Ectodermal cell (in vitro differentiated cells): ENCODE measurements at regions not wholly inside any gene's neighbourhood (a gene's known extent, or its start where the extent isn't known, plus 50 kb on each side); places are given as distances from the start of the nearest gene placed in this dataset.

Experiments
- H3K27ac ChIP-seq: 2 replicates; pipeline ENCODE4 v1.7.0; 2013; ENCODE audit warnings: mild to moderate bottlenecking, low read depth, low read length; ENCODE audit not compliant: insufficient read depth, poor library complexity, severe bottlenecking
- H3K27me3 ChIP-seq: 2 replicates; pipeline ENCODE4 v1.7.0; 2013; ENCODE audit warnings: mild to moderate bottlenecking, low read length; ENCODE audit not compliant: insufficient read depth, control insufficient read depth, poor library complexity, severe bottlenecking
- H3K36me3 ChIP-seq: one replicate; pipeline ENCODE4 v1.7.0; 2013; ENCODE audit warnings: low read length; ENCODE audit not compliant: control insufficient read depth, insufficient read depth
- H3K4me1 ChIP-seq: one replicate; pipeline ENCODE4 v1.7.0; 2013; ENCODE audit warnings: low read length; ENCODE audit not compliant: control insufficient read depth, insufficient read depth
- H3K4me3 ChIP-seq: 2 replicates; pipeline ENCODE4 v1.7.0; 2013; ENCODE audit warnings: low read depth, low read length, control low read depth; ENCODE audit not compliant: insufficient read depth
- H3K9me3 ChIP-seq: 2 replicates; pipeline ENCODE4 v1.7.0; 2013; ENCODE audit warnings: mild to moderate bottlenecking, low read length, moderate library complexity; ENCODE audit not compliant: control insufficient read depth
- WGBS, 2 experiments: methylation state at CpG; one replicate each; pipeline ENCODE4 v1.1.7; 2013; ENCODE audit warnings: missing lambda C conversion rate in 2 of 2; 5-methylcytosine and 5-hydroxymethylcytosine counted together

GRCh38 chr5:18213666-18214065, 579.4 kb downstream of the TAF11L14 start:
- 94 to 96% methylated on average over 4 of the region's 4 CpGs for WGBS, 2 experiments
- Histone ChIP-seq H3K4me3 (no peak overlapping the region), H3K4me1 (no peaks in the 10 kb centered on the region), H3K27ac (no peak overlapping the region), H3K9me3 (no peaks in the 10 kb centered on the region), H3K36me3 (no peaks in the 10 kb centered on the region), H3K27me3 (no peaks in the 10 kb centered on the region)

- no peak overlapping the region for H3K27ac ChIP-seq
- WGBS, 2 experiments = 85 to 95% methylated on average over 1 of the region's 1 CpG
- H3K4me3 ChIP-seq = no peak overlapping the region
- no peaks in the 10 kb centered on the region for H3K4me1 ChIP-seq
- H3K9me3 ChIP-seq = no peaks in the 10 kb centered on the region
- no peaks in the 10 kb centered on the region for H3K27me3 ChIP-seq
- H3K36me3 ChIP-seq = no peaks in the 10 kb centered on the region
Observed at GRCh38 chr5:18216016-18216415, 581.8 kb downstream of the TAF11L14 start.

GRCh38 chr5:18216729-18217128, 582.5 kb downstream of the TAF11L14 start:
- WGBS, 2 experiments = 95 to 96% methylated on average over 3 of the region's 3 CpGs

GRCh38 chr5:18219241-18219640, 585.0 kb downstream of the TAF11L14 start:
- H3K4me1 ChIP-seq = no peaks in the 10 kb centered on the region
- no peak overlapping the region for H3K27ac ChIP-seq
- no peaks in the 10 kb centered on the region for H3K9me3 ChIP-seq
- H3K4me3 ChIP-seq = no peak overlapping the region
- H3K36me3 ChIP-seq = no peaks in the 10 kb centered on the region
- no CpG with 5 or more reads among the region's 1 CpG for WGBS, 2 experiments
- H3K27me3 ChIP-seq = no peaks in the 10 kb centered on the region

More at GRCh38 chr5:18216729-18217128, 582.5 kb downstream of the TAF11L14 start:
- Histone ChIP-seq H3K9me3 (no peaks in the 10 kb centered on the region), H3K4me1 (no peaks in the 10 kb centered on the region), H3K27ac (no peak overlapping the region), H3K27me3 (no peaks in the 10 kb centered on the region), H3K4me3 (no peak overlapping the region), H3K36me3 (no peaks in the 10 kb centered on the region)

GRCh38 chr5:18220631-18221030, 586.4 kb downstream of the TAF11L14 start:
- Histone ChIP-seq H3K9me3 (no peaks in the 10 kb centered on the region), H3K4me1 (no peaks in the 10 kb centered on the region), H3K27me3 (no peaks in the 10 kb centered on the region), H3K27ac (no peak overlapping the region), H3K36me3 (no peaks in the 10 kb centered on the region), H3K4me3 (no peak overlapping the region)
- 80% methylated on average over 1 of the region's 1 CpG; no CpG with 5 or more reads in 1 of the 2 experiments for WGBS, 2 experiments

GRCh38 chr5:18236386-18236785, 602.1 kb downstream of the TAF11L14 start:
- no peak overlapping the region for H3K27ac ChIP-seq
- no peaks in the 10 kb centered on the region for H3K36me3 ChIP-seq
- H3K9me3 ChIP-seq = no peaks in the 10 kb centered on the region
- no peaks in the 10 kb centered on the region for H3K4me1 ChIP-seq
- no peaks in the 10 kb centered on the region for H3K27me3 ChIP-seq
- H3K4me3 ChIP-seq = no peak overlapping the region

GRCh38 chr5:18238321-18238720, 604.1 kb downstream of the TAF11L14 start:
- 75 to 89% methylated on average over 2 of the region's 2 CpGs for WGBS, 2 experiments

GRCh38 chr5:18240971-18241370, 606.7 kb downstream of the TAF11L14 start:
- Histone ChIP-seq H3K36me3 (no peaks in the 10 kb centered on the region), H3K4me3 (no peak overlapping the region), H3K27ac (no peak overlapping the region), H3K4me1 (no peaks in the 10 kb centered on the region), H3K27me3 (no peaks in the 10 kb centered on the region), H3K9me3 (no peaks in the 10 kb centered on the region)
- 91 to 100% methylated on average over 1 of the region's 1 CpG for WGBS, 2 experiments

More at GRCh38 chr5:18238321-18238720, 604.1 kb downstream of the TAF11L14 start:
- Histone ChIP-seq H3K36me3 (no peaks in the 10 kb centered on the region), H3K4me3 (no peak overlapping the region), H3K27ac (no peak overlapping the region), H3K27me3 (no peaks in the 10 kb centered on the region), H3K4me1 (no peaks in the 10 kb centered on the region), H3K9me3 (no peaks in the 10 kb centered on the region)

GRCh38 chr5:18243846-18244245, 609.6 kb downstream of the TAF11L14 start:
- H3K9me3 ChIP-seq = no peaks in the 10 kb centered on the region
- no peak overlapping the region for H3K27ac ChIP-seq
- 87 to 99% methylated on average over 1 to 2 of the region's 2 CpGs for WGBS, 2 experiments
- H3K4me3 ChIP-seq = no peak overlapping the region
- H3K27me3 ChIP-seq = no peaks in the 10 kb centered on the region
- no peaks in the 10 kb centered on the region for H3K4me1 ChIP-seq
- H3K36me3 ChIP-seq = no peaks in the 10 kb centered on the region

GRCh38 chr5:18244309-18244708, 610.0 kb downstream of the TAF11L14 start:
- no peaks in the 10 kb centered on the region for H3K27me3 ChIP-seq
- no peaks in the 10 kb centered on the region for H3K4me1 ChIP-seq
- H3K36me3 ChIP-seq = no peaks in the 10 kb centered on the region
- no peaks in the 10 kb centered on the region for H3K9me3 ChIP-seq
- no peak overlapping the region for H3K27ac ChIP-seq
- H3K4me3 ChIP-seq = no peak overlapping the region

- Histone ChIP-seq H3K36me3 (no peaks in the 10 kb centered on the region), H3K27ac (no peak overlapping the region), H3K4me3 (no peak overlapping the region), H3K4me1 (no peaks in the 10 kb centered on the region), H3K9me3 (peaks cover 3% of the 10 kb centered on the region), H3K27me3 (no peaks in the 10 kb centered on the region)
- WGBS, 2 experiments = 96 to 99% methylated on average over 3 of the region's 3 CpGs
Observed at GRCh38 chr5:18252559-18252958, 618.3 kb downstream of the TAF11L14 start.
